Adrenal gland (tissue), 5 donors: ENCODE measurements at regions not wholly inside any gene's neighbourhood (a gene's known extent, or its start where the extent isn't known, plus 50 kb on each side); places are given as distances from the start of the nearest gene placed in this dataset.

ENCODE experiments used
- POLR2A ChIP-seq, 2 donors: fragments of 450-650 bp; IDR thresholded peaks; one replicate each; pipeline ENCODE4 v1.6.1; 2017; ENCODE audit warnings: antibody characterized with exemption in 2 of 2, mild to moderate bottlenecking in 2 of 2, moderate library complexity in 1 of 2
- TF ChIP-seq, protein P1 (sequence below), 6 experiments: fragments of 450-650 bp in 4 of 6; fragments of 200-600 bp in 2 of 6; sonication (generic) in 1 of 6; IDR thresholded peaks; 1 replicate in 5 of 6; 2 replicates in 1 of 6; pipeline versions ENCODE4 v1.5.1 to v1.8.0; 2016 to 2021; ENCODE audit warnings: antibody characterized with exemption in 6 of 6, mild to moderate bottlenecking in 2 of 6, moderate library complexity in 1 of 6
- donor health status: DM: no; HTN: no; CAD: no.

DNA sequence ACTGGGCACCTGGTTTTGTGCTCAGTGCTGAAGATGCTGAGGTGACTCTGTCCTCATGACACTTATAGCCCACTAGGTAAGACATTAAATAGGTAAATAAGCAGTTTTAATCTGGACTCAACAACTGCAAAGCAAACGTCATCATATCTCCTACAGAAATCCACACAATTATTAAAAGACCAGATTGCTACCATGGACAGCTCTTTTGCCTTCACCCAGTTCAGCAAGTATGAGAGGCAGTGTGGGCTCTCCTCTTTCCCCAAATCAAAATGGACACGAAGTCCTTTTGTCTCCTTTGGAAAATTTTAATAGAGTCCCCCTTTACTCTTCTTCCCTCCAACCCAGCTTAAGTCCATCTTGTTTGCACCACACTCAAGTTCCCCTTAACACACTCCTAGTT is 171.1 kb downstream of the RPAP3 start:
- TF ChIP-seq, protein P1, sequence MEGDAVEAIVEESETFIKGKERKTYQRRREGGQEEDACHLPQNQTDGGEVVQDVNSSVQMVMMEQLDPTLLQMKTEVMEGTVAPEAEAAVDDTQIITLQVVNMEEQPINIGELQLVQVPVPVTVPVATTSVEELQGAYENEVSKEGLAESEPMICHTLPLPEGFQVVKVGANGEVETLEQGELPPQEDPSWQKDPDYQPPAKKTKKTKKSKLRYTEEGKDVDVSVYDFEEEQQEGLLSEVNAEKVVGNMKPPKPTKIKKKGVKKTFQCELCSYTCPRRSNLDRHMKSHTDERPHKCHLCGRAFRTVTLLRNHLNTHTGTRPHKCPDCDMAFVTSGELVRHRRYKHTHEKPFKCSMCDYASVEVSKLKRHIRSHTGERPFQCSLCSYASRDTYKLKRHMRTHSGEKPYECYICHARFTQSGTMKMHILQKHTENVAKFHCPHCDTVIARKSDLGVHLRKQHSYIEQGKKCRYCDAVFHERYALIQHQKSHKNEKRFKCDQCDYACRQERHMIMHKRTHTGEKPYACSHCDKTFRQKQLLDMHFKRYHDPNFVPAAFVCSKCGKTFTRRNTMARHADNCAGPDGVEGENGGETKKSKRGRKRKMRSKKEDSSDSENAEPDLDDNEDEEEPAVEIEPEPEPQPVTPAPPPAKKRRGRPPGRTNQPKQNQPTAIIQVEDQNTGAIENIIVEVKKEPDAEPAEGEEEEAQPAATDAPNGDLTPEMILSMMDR (IDR thresholded peaks at IDR 0.05) = no peak
- no peak for TF ChIP-seq POLR2A (IDR thresholded peaks at IDR 0.05)
